Left colon (tissue), 2 donors: ENCODE measurements at regions not wholly inside any gene's neighbourhood (a gene's known extent, or its start where the extent isn't known, plus 50 kb on each side); places are given as distances from the start of the nearest gene placed in this dataset.
"Not testable (repeated sequence)": the region's sequence is repeated elsewhere in the genome, so short reads cannot be mapped to it uniquely, and the experiment has no call there.

Experiments used
- ATAC-seq: fragments of 200-7000 bp; cut with Tn5 transposase; one replicate; pipeline ENCODE4 v1.9.1; 2020; ENCODE audit warnings: mild to moderate bottlenecking, moderate library complexity
- DNase-seq, 2 donors: peaks; one replicate each; pipeline ENCODE4 v3.0.0-alpha.2; 2020
- intact Hi-C, 2 donors: fragments of 100-400 bp; cut with DNase I in 1 of 2; cut with micrococcal nuclease in 1 of 2; formaldehyde crosslinking; loops; one replicate each; pipeline versions ENCODE4 v1.11.2 to v1.14.0; 2022; cut with DNase I, micrococcal nuclease
- donor health status: DM: no; HTN: no; CAD: no.
- donor health status: DM: yes; HTN: yes; CAD: no.

DNA sequence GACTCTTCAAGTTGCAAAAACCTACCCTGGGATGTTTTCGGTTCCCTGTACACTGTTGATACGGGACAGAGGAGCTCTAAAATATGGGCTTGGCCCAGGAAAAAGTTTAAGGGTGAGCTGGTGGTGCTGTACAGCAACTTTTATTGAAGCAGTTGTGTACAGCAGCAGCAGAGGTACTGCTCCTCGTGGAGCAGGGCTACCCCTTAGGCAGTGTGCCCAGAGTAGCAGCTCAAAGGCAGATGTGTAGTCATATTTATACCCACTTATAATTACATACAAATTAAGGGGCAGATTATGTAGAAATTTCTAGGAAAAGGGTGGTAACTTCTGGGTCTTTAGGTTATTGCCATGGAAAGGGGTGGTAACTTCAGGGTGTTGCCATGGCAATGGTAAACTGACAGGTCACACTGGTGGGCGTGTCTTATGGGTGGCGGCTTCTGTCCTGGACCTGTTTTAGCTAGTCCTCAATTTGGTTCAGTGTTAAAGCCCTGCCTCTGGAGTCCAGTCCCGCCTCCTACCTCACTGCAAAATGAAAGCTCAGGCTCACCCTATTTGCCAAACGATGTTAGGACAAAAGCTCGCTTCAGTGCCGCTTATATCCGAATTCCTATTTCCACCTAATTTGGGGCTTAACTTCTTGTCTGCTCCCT lies 203.2 kb downstream of the ETAA1 start:
- intact Hi-C loops, result no loop called here
- no peak for DNase-seq
- no peak for ATAC-seq

DNA sequence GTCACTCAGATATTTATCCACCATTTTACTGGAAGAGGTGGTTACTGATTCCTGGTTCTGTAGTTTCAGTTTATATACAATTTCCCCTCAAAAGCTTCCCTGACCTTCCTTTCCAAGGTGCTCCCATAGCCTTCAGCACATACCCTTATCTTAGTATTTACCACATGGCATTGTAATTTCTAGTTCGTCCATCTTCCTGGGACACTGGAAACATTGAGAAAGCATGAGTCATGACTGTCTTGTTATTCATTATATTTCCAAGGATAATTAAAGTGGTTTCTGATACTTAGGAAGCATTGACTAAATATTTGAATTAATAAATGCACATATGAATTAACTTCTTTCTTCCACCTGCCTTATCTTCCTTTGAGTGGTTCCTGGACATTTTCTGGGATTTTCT lies 203.8 kb downstream of the ETAA1 start:
- ATAC-seq (no peak), DNase-seq (no peak)
- intact Hi-C loops, result no loop called here

DNA sequence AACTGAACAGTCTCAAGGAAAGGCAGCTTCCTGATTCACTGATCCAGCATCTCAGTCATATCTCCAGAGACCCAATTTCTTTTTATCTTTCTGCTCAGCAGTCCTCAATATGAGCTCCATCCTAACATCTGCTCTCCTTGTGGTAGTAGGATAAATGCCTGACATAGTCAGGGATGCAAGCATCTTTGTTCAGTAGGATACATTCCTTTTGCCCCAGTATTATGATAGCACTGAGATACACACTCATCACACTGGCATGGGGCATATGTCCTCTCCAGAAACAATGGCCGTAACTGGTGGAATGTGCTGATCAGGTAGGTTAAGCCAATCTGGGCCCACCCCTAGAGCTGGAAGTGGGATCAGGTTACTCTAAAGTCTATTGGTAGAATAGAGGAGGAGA lies 207.2 kb downstream of the ETAA1 start:
- intact Hi-C loops, result no loop called here
- ATAC-seq, result no peak

DNA sequence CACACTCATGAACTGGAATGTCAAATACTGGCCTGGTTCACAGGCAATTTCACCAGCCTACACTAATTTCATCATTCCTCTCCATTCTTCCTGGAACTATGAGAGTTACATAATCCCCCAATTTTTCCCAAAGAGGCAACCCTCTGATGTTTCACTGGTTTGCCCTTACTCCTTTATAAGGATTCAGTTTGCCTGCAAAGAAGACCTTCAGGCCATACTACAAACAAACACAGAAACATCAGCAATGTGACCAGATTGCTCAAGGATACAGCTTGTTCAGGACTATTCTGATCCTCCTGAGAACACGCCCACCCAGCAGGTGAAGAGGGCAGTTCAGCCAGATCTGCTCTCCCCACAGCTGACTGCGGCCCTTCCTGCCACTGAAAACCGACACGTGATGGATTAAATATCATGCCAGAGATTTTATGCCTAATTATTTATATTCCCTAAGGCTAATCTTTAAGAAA lies 215.5 kb downstream of the ETAA1 start:
- DNase-seq (no peak), ATAC-seq (no peak)
- intact Hi-C loops, result no loop called here

More for the DNA sequence above, 207.2 kb downstream of the ETAA1 start:
- no peak for DNase-seq

DNA sequence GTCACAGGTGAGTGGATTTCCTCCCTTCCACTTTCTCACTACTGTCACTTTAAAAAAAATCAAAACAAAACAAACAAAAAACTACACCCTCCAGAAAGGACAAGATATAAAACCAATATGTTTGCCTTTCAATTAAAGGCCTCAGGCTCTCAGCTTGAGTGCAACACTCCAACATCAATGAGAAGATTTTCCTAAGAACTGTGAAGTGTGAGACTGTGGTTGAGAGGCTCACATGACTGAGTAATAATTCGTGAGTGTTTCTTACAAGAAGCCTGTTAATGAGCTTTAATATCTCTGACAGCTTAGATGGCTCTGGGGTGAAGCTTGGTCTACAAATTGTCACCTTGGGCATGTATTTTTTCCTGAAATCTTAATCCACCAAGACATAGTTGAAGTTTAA lies 216.1 kb downstream of the ETAA1 start:
- DNase-seq (no peak), ATAC-seq (no peak)
- intact Hi-C loops, result no loop called here

DNA sequence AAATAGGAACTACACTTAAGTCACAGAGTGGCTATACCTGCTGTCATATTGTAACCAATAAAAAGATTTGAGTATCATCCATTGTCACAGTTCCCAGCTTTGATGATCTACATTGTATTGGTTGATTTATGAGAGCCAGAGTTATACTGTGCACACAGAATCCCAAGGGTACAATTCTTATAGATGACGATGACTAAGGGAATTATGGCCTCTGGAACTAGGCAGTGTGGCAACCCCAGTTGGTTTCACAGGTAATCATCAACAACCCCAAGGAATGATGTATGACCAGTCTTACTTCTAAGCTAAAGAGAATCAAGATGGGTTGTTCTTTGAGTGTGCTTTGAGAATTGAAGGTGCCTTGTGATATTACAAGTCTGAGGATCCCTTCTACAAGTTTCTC lies 217.3 kb downstream of the ETAA1 start:
- intact Hi-C loops, result no loop called here
- ATAC-seq (no peak), DNase-seq (no peak)

DNA sequence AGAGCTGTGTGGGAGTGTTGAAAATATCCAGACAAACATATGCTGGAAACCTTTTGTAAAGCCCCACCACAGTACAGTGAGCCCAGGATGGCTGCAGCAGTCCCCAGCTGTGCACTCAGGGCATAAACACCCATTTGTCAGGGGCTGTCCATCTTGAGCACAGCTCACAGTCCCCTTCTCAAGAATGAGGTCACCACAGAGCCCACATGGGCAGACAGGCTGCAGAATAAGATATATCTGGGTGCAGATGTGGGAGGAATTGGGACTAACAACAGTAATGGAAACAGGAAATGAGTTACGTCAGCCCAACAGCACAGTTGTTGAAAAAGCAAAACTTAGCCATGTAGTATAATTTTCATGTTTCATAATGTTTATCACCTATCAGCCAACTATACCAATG lies 219.6 kb downstream of the ETAA1 start:
- no peak for ATAC-seq
- intact Hi-C loops, result no loop called here
- DNase-seq, result no peak

DNA sequence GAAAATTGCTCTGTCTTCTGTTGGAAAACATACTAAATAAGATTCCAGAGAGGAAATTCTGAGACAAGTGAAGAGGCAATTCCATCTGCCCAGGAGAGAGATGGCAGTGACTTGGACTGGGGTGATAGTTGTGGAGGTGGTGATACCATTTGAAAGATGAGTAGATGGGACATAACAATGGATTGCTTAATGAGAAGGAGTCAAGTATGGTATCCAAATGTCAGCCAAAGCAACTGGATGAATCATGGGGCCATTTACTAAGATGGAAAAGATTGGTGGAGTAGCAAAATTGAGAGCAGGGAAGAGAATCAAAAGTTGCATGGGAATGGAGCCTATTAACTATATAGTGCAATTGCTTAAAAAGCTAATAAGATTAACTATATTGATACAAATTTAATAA lies 222.1 kb downstream of the ETAA1 start:
- ATAC-seq (no peak), DNase-seq (no peak)
- intact Hi-C loops, result no loop called here

DNA sequence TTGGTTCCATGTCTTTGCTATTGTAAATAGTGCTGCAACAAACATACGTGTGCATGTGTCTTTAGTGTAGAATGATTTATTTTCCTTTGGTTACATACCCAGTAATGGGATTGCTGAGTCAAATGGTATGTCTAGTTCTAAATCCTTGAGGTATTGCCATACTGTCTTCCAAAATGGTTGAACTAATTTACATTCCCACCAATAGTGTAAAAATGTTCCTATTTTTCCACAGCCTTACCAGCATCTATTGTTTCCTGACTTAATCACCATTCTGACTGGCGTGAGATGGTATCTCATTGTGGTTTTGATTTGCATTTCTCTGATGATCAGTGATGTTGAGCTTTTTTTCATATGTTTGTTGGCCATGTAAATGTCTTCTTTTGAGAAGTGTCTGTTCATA lies 226.6 kb downstream of the ETAA1 start:
- DNase-seq, ATAC-seq, intact Hi-C loops: not testable (repeated sequence)

DNA sequence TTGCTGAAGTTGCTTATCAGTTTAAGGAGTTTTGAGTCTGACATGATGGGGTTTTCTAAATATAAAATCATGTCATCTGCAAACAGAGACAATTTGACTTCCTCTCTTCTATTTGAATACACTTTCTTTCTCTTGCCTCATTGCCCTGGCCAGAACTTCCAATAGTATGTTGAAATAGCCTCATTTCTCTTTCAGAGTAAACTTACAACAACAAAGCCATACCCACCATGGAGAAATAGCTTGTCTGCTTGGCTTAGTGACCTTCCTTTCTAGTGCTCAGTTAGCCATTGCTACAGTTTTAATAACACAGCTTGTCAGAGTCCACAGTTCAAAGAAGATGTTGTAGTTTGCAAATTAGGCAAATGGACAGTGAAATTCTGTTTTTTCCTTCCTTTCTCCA lies 228.0 kb downstream of the ETAA1 start:
- no peak for DNase-seq
- intact Hi-C loops, result no loop called here
- no peak for ATAC-seq

DNA sequence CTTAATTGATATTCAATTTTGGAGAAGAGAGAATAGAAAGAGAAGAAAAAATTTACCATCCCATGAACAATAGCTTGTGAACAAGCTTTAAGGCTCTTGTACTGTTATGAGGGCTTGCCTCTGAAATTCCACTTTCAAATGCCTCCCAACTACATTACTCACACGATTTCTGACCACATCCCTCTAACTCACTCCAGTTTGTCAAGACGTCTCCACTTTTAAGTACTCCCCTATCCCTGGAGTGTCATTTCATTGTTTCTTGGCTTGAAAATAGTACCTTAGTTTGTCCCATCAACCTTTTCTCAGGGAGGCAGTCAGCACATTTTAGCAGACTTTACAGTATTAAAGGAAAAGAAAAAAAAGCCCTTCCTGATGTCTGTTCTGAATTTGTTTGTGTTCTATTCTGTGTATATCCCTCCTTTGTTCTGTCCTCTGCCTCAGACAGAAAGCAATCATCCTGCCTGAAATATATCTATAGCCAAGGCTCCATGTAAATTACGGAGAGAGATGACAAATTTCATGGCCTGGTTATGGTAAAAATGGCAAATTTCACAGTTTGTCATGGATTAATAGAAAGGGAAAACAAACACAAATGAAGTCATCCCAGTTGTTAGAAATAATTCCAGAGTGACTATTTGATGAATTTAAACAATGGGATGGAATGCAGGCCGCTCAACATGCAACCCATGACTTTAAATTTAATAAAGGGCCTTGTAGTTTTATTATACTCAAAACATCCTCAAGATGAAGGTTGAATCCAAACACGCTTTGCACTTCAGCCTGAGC lies 228.8 kb downstream of the ETAA1 start:
- intact Hi-C loops, result no loop called here
- DNase-seq (no peak), ATAC-seq (no peak)

DNA sequence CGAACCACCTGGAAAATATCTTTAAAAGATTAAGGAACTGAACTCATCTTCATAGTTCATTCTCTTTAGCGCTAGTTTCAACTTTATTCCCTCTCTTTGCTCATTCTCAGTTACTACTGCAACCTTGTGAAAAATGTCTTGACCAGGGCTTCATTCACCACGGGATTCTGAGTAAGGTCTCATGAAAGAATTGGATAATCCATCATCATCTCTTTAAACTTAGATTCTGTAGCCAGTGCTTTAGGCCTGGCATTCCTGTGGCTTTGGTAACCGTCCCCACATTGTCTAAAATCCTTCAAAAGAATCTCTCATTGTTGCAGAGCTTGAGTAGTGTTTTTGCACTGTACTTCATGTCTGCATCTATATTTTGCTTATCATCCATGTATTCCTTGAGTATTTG lies 229.5 kb downstream of the ETAA1 start:
- intact Hi-C loops, result no loop called here
- no peak for DNase-seq
- no peak for ATAC-seq

DNA sequence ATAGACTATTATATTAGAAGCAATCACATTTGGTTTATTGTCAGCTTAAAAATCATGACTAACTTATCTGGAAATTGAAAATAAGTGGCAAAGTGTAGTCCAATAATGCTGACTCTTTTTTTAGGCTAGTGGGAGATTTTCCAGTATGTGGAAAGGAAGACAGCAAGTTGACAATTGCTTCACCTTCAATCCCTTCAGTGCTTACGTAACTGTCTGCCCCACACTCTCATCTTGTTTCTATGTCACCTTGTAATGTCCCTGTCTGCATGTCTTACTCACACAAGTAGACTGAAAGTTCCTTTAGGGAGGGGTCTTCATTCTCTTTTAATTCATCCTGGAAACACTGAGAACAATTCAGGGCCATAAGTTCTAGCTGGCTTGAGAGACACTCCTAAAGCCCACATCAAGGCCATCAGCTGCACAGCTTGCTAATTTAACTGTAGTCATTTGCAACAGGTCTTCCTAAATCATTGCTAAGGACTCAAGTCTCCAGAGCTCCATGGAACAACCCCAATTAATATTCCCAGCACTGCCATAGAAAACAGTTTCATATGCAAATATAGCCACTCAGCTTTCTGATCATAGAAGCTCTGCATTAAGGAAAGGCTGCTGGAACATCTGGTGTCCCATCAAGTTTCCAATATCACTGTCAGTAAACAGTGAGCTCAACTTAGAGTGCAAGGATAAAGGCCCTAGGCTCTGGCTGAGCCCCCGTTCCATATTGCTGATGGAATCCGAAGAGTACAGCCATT lies 230.5 kb downstream of the ETAA1 start:
- DNase-seq (no peak), ATAC-seq (no peak)
- intact Hi-C loops, result no loop called here

DNA sequence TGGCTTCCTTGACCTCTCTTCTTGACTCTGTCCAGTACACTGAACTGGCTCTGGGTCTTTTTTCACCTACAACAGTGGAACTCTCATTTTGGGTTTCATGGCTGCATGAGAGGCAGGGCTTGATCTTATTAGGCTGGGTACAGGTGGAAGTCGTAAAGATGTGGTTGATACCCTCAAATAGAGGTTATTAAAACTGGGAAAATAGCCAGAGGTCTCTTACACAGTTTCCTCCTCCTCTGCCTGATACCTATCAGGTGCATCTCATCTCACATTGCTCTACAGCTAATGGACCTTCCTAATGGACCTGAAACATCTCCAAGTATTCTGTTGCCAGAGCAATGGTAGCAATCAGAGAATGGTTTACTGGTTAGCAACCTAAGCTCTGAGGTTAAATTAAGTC lies 231.8 kb downstream of the ETAA1 start:
- intact Hi-C loops, result no loop called here
- ATAC-seq, result no peak
- DNase-seq, result no peak

DNA sequence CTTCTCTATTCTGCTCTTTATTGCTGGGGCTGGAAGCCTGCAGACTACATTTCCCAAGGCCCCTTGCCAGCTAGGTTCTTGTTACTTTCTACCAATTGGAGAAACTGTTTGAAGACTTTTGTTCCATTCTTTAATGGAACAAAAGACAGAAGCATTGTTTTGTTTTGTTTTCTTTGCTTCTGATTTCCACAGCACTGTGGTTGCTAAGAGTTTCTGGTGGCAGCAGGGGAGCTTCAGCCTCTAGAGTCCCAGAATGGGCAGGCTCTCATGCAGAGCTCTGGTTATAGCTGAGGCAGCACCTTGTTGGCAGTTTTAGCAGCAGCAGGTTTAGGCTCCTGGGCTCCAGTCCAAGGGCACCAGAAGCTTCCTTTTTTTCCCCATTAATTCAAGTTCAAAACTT lies 234.3 kb downstream of the ETAA1 start:
- DNase-seq (no peak), ATAC-seq (no peak)
- intact Hi-C loops, result no loop called here

DNA sequence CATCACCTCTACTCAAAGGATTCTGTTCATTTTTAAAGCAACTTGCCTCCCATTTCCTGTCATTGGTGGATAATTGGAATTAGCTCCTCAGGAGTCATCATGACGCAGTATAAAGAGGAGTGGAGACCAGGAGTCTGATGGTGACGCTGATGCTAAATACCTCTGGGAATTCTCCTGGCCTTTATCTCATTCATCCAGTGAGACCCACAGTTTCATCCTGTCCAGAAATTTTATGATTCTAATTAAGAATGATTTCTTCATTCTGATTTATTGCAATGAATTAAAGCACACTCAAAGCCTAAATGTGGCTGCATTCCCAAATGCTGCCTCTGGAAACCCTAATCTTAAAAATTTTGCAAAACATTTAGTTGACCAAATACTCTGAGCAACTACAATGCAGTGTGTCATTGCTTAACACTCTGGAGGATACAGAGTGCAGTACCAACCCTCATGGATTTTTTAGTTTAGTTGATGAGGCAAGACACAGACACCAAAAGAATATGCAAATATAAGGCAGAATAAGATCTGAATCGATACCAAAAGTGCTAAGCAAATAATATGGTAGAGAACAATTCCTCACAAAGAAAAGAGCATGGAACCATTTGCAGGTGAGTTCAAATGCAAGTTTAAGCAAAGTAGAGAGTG lies 236.2 kb downstream of the ETAA1 start:
- DNase-seq (no peak), ATAC-seq (no peak)
- intact Hi-C loops, result no loop called here

DNA sequence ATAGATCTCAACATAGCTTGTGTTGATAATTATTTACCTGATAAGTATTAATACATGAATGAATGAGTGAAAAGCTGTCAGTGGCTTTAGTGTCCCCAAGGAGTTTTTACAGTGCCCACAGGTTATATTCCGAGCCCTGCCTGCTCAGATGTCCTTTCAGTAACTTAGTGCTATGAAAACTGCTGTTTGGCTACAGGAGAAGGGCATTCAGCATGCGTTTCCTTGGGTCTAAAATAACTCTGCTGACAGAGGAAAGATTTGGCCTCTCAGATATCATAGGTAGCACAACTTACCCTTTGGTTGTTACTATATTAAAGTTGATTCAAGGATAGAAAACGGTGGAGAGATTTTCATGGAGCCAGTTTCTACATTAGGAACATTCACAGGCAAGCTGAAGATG lies 241.0 kb downstream of the ETAA1 start:
- intact Hi-C loops, result no loop called here
- DNase-seq, result no peak
- ATAC-seq, result no peak

DNA sequence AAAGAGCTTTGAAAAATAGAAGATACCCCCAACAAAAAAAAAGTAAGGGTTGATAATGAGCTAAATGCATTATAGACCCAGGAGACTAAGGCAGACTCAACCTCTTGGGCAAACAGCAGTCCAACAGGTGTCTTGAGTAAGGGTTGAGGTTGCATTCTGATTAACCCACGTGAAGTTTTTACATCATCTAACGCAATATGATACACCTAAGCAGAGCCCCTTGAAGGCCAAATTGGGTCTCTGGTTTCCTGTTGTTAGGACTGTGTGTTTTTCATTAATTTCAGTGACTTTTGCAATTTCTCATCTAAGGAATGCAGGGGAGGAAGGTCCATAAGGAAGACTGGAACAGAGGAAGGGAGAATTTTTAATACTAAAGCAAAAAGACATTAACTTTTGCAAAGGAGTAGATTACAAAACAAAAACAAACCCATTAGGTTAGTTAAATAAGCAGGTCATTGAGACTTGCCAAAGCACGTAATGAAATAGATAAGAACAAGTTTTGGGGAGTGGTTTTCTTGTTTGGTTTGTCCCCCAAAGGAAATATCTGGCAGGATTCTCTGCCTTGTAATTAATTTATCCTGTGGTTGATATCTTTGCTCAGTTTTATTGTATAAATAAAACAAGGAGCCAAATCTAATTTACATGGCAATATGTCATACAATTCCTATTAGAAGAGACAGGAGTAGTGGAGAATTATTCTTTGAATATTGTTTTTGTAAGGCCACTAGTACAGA lies 244.3 kb downstream of the ETAA1 start:
- intact Hi-C loops, result loop anchor here in 1 of 2 donors (5.0 kb wide), 1 partner anchor 1919 kb away; no protein-coding TSS in a partner anchor
- ATAC-seq (no peak), DNase-seq (no peak)

DNA sequence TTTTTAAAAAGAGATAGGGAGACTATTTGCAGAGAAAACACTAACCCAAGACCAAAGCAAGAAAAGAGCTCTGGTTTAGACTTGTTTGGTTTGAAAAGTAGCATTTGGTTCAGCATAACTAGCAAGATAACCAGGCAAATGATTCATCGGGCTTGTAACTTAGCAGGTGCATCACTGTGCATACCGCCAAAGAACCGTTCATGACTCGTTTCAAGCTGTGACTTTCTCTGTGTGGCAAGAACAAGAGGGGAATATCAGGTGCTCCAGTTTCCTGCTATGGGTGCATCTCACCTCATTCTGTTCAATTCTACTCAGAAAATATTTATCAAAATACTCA lies 244.9 kb downstream of the ETAA1 start:
- DNase-seq, result no peak
- intact Hi-C loops, result loop anchor here in 1 of 2 donors (5.0 kb wide), 1 partner anchor 1920 kb away; no protein-coding TSS in a partner anchor
- no peak for ATAC-seq
